ENCODE measurements at regions not wholly inside any gene's neighbourhood (a gene's known extent, or its start where the extent isn't known, plus 50 kb on each side); places are given as distances from the start of the nearest gene placed in this dataset.
"Not testable (repeated sequence)": the region's sequence is repeated elsewhere in the genome, so short reads cannot be mapped to it uniquely, and the experiment has no call there.

- no peak overlapping the region for H3K27ac Mint-ChIP-seq
- H3K4me3 Mint-ChIP-seq: no peak overlapping the region
- H3K27me3 Mint-ChIP-seq: no peaks in the 10 kb centered on the region
- no peak for DNase-seq
- no peaks in the 10 kb centered on the region for H3K9me3 Mint-ChIP-seq
- H3K36me3 Mint-ChIP-seq (ENCODE audit: low read depth): no peaks in the 10 kb centered on the region
- peaks cover 4% of the 10 kb centered on the region for H3K4me1 Mint-ChIP-seq (ENCODE audit: low read depth)
These were observed 199.8 kb downstream of the LRRC70 start for GRCh38 chr5:62778316-62779009.

GRCh38 chr5:62777081-62777480 lies 198.5 kb downstream of the LRRC70 start:
- H3K9me3 Mint-ChIP-seq, H3K4me3 Mint-ChIP-seq: not testable (repeated sequence)

GRCh38 chr5:62776592-62776991 lies 198.0 kb downstream of the LRRC70 start:
- H3K4me1 Mint-ChIP-seq (ENCODE audit: low read depth); H3K4me3 Mint-ChIP-seq; H3K36me3 Mint-ChIP-seq (ENCODE audit: low read depth); H3K27me3 Mint-ChIP-seq; DNase-seq; H3K9me3 Mint-ChIP-seq; H3K27ac Mint-ChIP-seq: not testable (repeated sequence)

More at GRCh38 chr5:62777081-62777480, 198.5 kb downstream of the LRRC70 start:
- not testable (repeated sequence) for H3K36me3 Mint-ChIP-seq (ENCODE audit: low read depth); DNase-seq; H3K27me3 Mint-ChIP-seq; H3K27ac Mint-ChIP-seq; H3K4me1 Mint-ChIP-seq (ENCODE audit: low read depth)

DNA sequence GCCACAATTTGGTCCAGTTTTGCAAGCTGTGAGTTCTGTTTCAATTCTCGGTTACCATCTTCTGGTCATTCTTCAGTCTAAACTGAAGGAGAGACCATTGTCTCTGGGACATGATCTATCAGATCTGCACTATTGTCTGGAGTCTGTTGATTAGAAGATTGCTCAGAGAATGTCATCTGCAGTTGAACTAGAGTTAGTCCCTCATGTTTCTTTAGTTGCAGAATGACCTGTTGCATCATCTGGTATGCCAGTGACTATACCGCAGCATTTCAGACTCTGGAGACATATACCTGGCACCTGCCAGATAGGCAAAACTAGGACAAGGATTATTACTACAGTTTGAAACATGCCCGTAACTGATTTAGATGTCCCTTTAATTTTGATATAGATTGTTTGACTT lies 194.8 kb downstream of the LRRC70 start:
- H3K4me1 Mint-ChIP-seq (ENCODE audit: low read depth): no peaks in the 10 kb centered on the region

GRCh38 chr5:62771341-62771740 lies 192.7 kb downstream of the LRRC70 start:
- Mint-ChIP-seq H3K27me3 (no peaks in the 10 kb centered on the region), H3K36me3 (ENCODE audit: low read depth) (no peaks in the 10 kb centered on the region), H3K9me3 (no peaks in the 10 kb centered on the region), H3K27ac (no peak overlapping the region), H3K4me1 (ENCODE audit: low read depth) (no peaks in the 10 kb centered on the region), H3K4me3 (no peak overlapping the region)
- DNase-seq: no peak

More for the DNA sequence above, 194.8 kb downstream of the LRRC70 start:
- Mint-ChIP-seq H3K27ac (no peak overlapping the region), H3K36me3 (ENCODE audit: low read depth) (no peaks in the 10 kb centered on the region), H3K9me3 (no peaks in the 10 kb centered on the region), H3K4me3 (no peak overlapping the region), H3K27me3 (no peaks in the 10 kb centered on the region)
- no peak for DNase-seq

- no peaks in the 10 kb centered on the region for H3K9me3 Mint-ChIP-seq
- no peaks in the 10 kb centered on the region for H3K36me3 Mint-ChIP-seq (ENCODE audit: low read depth)
- H3K4me3 Mint-ChIP-seq: no peak overlapping the region
- H3K27me3 Mint-ChIP-seq: no peaks in the 10 kb centered on the region
- H3K27ac Mint-ChIP-seq: no peak overlapping the region
- no peak for DNase-seq
- no peaks in the 10 kb centered on the region for H3K4me1 Mint-ChIP-seq (ENCODE audit: low read depth)
These were observed 189.0 kb downstream of the LRRC70 start for GRCh38 chr5:62767650-62768049.

- H3K27ac Mint-ChIP-seq: no peak overlapping the region
- H3K36me3 Mint-ChIP-seq (ENCODE audit: low read depth): no peaks in the 10 kb centered on the region
- no peak for DNase-seq
- no peaks in the 10 kb centered on the region for H3K9me3 Mint-ChIP-seq
- H3K4me1 Mint-ChIP-seq (ENCODE audit: low read depth): no peaks in the 10 kb centered on the region
- H3K27me3 Mint-ChIP-seq: no peaks in the 10 kb centered on the region
- H3K4me3 Mint-ChIP-seq: no peak overlapping the region
These were observed 188.5 kb downstream of the LRRC70 start for GRCh38 chr5:62767077-62767476.

DNA sequence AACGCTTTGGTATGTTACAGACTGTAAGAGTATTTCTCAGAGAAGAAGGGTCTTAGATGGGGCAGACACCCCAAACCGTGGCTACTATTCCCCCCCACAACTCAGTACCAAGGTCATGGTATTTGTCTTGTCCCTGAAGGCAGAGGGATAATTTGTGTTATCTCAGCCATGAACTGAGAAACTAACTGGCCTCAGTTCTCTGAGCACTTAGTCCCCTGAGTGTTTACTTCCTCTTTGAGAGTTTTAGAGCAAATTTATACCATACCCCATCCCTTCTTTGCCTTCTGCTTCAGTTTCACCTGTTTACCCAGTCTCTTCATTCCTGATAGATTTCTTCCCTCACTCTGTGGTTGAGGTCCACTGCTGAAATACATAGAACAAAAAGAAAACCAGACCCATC lies 183.9 kb downstream of the LRRC70 start:
- no peak overlapping the region for H3K4me3 Mint-ChIP-seq
- H3K4me1 Mint-ChIP-seq (ENCODE audit: low read depth): no peaks in the 10 kb centered on the region
- no peak for DNase-seq
- H3K27me3 Mint-ChIP-seq: no peaks in the 10 kb centered on the region
- H3K27ac Mint-ChIP-seq: no peak overlapping the region
- H3K9me3 Mint-ChIP-seq: no peaks in the 10 kb centered on the region
- H3K36me3 Mint-ChIP-seq (ENCODE audit: low read depth): no peaks in the 10 kb centered on the region

DNA sequence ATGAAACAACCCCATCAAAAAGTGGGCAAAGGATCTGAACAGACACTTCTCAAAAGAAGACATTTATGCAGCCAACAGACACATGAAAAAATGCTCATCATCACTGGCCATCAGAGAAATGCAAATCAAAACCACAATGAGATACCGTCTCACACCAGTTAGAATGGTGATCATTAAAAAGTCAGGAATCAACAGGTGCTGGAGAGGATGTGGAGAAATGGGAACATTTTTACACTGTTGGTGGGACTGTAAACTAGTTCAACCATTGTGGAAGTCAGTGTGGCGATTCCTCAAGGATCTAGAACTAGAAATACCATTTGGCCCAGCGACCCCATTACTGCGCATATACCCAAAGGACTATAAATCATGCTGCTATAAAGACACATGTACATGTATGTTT lies 179.1 kb downstream of the LRRC70 start:
- not testable (repeated sequence) for H3K36me3 Mint-ChIP-seq (ENCODE audit: low read depth); H3K4me3 Mint-ChIP-seq; H3K9me3 Mint-ChIP-seq; DNase-seq; H3K27ac Mint-ChIP-seq; H3K4me1 Mint-ChIP-seq (ENCODE audit: low read depth); H3K27me3 Mint-ChIP-seq

- H3K4me1 Mint-ChIP-seq (ENCODE audit: low read depth); H3K4me3 Mint-ChIP-seq; H3K27ac Mint-ChIP-seq; DNase-seq; H3K9me3 Mint-ChIP-seq; H3K36me3 Mint-ChIP-seq (ENCODE audit: low read depth); H3K27me3 Mint-ChIP-seq: not testable (repeated sequence)
These were observed 174.4 kb downstream of the LRRC70 start for GRCh38 chr5:62752998-62753367.

DNA sequence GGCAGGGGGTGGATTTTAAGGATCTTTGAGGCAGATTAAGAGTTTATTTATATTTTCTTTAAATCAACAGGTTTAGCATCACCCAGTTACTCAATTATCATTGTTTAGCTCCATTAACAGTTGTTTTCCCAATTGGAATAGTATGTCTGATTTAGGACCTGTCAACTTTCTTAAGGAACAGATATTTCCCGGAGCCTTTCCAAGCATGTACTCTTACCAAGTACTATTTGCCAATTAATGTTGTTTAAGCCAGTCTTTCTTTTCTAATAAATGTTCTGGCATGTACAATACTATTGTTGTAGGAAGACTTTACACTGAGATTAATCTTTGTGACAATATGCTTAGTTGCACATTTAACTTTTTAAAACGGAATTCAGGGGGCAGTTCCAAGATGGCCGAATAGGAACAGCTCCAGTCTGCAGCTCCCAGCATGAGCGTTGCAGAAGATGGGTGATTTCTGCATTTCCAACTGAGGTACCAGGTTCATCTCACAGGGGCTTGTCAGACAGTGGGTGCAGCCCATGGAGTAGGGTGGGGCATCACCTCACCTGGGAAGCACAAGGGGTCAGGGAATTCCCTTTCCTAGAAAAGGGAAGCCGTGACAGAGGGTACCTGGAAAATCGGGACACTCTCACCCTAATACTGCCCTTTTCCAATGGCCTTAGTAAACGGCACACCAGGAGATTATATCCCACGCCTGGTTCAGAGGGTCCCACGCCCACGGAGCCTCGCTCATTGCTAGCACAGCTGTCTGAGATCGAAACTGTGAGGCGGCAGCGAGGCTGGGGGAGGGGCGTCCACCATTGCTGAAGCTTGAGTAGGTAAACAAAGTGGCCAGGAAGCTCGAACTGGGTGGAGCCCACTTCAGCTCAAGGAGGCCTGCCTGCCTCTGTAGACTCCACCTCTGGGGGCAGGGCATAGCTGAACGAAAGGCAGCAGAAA lies 173.7 kb downstream of the LRRC70 start:
- H3K9me3 Mint-ChIP-seq; H3K27ac Mint-ChIP-seq; DNase-seq; H3K4me1 Mint-ChIP-seq (ENCODE audit: low read depth); H3K4me3 Mint-ChIP-seq; H3K36me3 Mint-ChIP-seq (ENCODE audit: low read depth); H3K27me3 Mint-ChIP-seq: not testable (repeated sequence)

DNA sequence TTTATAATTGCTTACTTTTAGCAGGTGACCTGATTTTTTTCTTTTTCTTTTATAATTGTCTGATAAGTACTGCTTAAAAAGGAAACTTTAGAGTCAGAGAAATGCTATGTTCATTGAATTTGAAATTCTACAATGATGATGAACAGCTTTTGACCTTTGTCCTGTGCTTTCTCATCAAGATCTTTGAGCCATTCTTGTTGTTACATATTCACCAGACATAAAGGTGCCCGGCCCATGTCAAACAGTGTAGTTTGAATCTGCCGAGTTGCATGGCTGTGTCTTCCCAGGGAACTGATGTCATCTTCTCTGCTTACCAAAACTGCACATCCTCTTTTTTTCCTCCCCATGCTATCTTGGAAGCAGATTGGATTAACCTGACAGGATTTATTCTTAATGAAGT lies 163.6 kb downstream of the LRRC70 start:
- no peak overlapping the region for H3K27ac Mint-ChIP-seq
- no peaks in the 10 kb centered on the region for H3K4me1 Mint-ChIP-seq (ENCODE audit: low read depth)
- no peaks in the 10 kb centered on the region for H3K9me3 Mint-ChIP-seq
- no peak for DNase-seq
- H3K27me3 Mint-ChIP-seq: no peaks in the 10 kb centered on the region
- no peak overlapping the region for H3K4me3 Mint-ChIP-seq
- no peaks in the 10 kb centered on the region for H3K36me3 Mint-ChIP-seq (ENCODE audit: low read depth)

DNA sequence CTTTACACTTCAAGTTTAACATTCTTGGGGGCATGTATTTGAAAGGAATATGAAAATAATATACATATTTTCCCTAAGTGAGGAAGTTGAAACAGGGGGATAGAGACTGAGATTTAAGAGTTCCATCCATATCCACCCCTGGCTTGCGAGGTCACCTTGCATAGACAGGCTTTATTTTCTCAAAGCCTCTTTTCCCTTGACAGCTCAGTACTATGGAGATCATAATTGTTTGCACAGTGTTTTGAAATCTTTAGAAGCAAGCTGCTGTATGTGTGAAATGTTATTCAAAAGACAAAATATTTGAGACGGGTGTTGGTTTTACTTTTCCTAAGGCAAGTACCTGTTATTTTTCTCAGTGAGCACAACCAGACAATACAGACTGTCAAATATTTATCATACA lies 163.1 kb downstream of the LRRC70 start:
- no peak for DNase-seq
- H3K9me3 Mint-ChIP-seq: no peaks in the 10 kb centered on the region

GRCh38 chr5:62737766-62738165 lies 159.1 kb downstream of the LRRC70 start:
- Mint-ChIP-seq H3K27me3 (no peaks in the 10 kb centered on the region), H3K4me1 (ENCODE audit: low read depth) (no peaks in the 10 kb centered on the region), H3K27ac (no peak overlapping the region), H3K9me3 (peaks cover 6% of the 10 kb centered on the region), H3K36me3 (ENCODE audit: low read depth) (no peaks in the 10 kb centered on the region), H3K4me3 (no peak overlapping the region)
- DNase-seq: no peak

More for the DNA sequence above, 163.1 kb downstream of the LRRC70 start:
- Mint-ChIP-seq H3K4me1 (ENCODE audit: low read depth) (no peaks in the 10 kb centered on the region), H3K4me3 (no peak overlapping the region), H3K27me3 (no peaks in the 10 kb centered on the region), H3K36me3 (ENCODE audit: low read depth) (no peaks in the 10 kb centered on the region), H3K27ac (no peak overlapping the region)

- Mint-ChIP-seq H3K36me3 (ENCODE audit: low read depth) (no peaks in the 10 kb centered on the region), H3K4me3 (no peak overlapping the region), H3K27me3 (no peaks in the 10 kb centered on the region), H3K4me1 (ENCODE audit: low read depth) (peaks cover 4% of the 10 kb centered on the region), H3K9me3 (peaks cover 6% of the 10 kb centered on the region), H3K27ac (no peak overlapping the region)
- no peak for DNase-seq
These were observed 154.1 kb downstream of the LRRC70 start for GRCh38 chr5:62732677-62733121.
